Endodermal cell (in vitro differentiated cells): ENCODE measurements at regions not wholly inside any gene's neighbourhood (a gene's known extent, or its start where the extent isn't known, plus 50 kb on each side); places are given as distances from the start of the nearest gene placed in this dataset.

Experiments used
- DNase-seq: peaks from one replicate; pipeline ENCODE4 v3.0.0-alpha.2; 2017
- H3K27ac ChIP-seq: 2 replicates; pipeline ENCODE4 v1.5.1; 2013; ENCODE audit warnings: mild to moderate bottlenecking, low read depth, low read length, moderate library complexity
- H3K27me3 ChIP-seq: 2 replicates; pipeline ENCODE4 v1.6.1; 2013; ENCODE audit warnings: mild to moderate bottlenecking, low read length, moderate library complexity; ENCODE audit not compliant: insufficient read depth, control insufficient read depth, poor library complexity, severe bottlenecking
- H3K36me3 ChIP-seq: 2 replicates; pipeline ENCODE4 v1.7.0; 2013; ENCODE audit warnings: mild to moderate bottlenecking, low read length, moderate library complexity; ENCODE audit not compliant: control insufficient read depth, insufficient read depth
- H3K4me1 ChIP-seq: one replicate; pipeline ENCODE4 v1.7.0; 2013; ENCODE audit warnings: low read length; ENCODE audit not compliant: control insufficient read depth, insufficient read depth
- H3K4me3 ChIP-seq: 2 replicates; pipeline ENCODE4 v1.5.1; 2013; ENCODE audit warnings: mild to moderate bottlenecking, low read length, moderate library complexity
- H3K9ac ChIP-seq: 2 replicates; pipeline ENCODE4 v1.6.1; 2013; ENCODE audit warnings: mild to moderate bottlenecking, low read length, moderate library complexity; ENCODE audit not compliant: poor library complexity, severe bottlenecking; ENCODE audit errors: extremely low read depth
- H3K9me3 ChIP-seq: 2 replicates; pipeline ENCODE4 v1.6.1; 2013; ENCODE audit warnings: mild to moderate bottlenecking, low read length, moderate library complexity; ENCODE audit not compliant: control insufficient read depth
- H3K27ac Mint-ChIP-seq: 2 replicates; pipeline ENCODE4 v1.8.0; 2020; ENCODE audit warnings: mixed read lengths
- H3K27me3 Mint-ChIP-seq: 2 replicates; pipeline ENCODE4 v1.8.0; 2021; ENCODE audit warnings: mild to moderate bottlenecking, mixed read lengths; ENCODE audit not compliant: insufficient read depth
- H3K36me3 Mint-ChIP-seq: 2 replicates; pipeline ENCODE4 v1.8.0; 2020; ENCODE audit warnings: low read depth, mixed read lengths
- H3K4me1 Mint-ChIP-seq: 2 replicates; pipeline ENCODE4 v1.8.0; 2020; ENCODE audit warnings: mixed read lengths
- H3K4me3 Mint-ChIP-seq: 2 replicates; pipeline ENCODE4 v1.8.0; 2020; ENCODE audit warnings: mild to moderate bottlenecking, moderate library complexity, mixed read lengths
- H3K9me3 Mint-ChIP-seq: 2 replicates; pipeline ENCODE4 v1.8.0; 2020; ENCODE audit warnings: mild to moderate bottlenecking, mixed read lengths
- CTCF ChIP-seq: fragments of 200-600 bp; sonication (generic); conservative IDR thresholded peaks from 2 replicates; pipeline ENCODE4 v1.5.0; 2021; ENCODE audit warnings: antibody characterized with exemption, mild to moderate bottlenecking
- WGBS, 2 experiments: methylation state at CpG; one replicate each; pipeline versions ENCODE4 v1.1.5 to v1.1.7; 2013; ENCODE audit warnings: missing lambda C conversion rate in 2 of 2, mixed read lengths in 1 of 2; ENCODE audit not compliant: insufficient coverage in 1 of 2, insufficient read length in 1 of 2; 5-methylcytosine and 5-hydroxymethylcytosine counted together

- TF ChIP-seq CTCF, result no peak
- Mint-ChIP-seq H3K36me3 (peaks cover 3% of the 10 kb centered on the region), H3K9me3 (peaks cover 50% of the 10 kb centered on the region), H3K27ac (no peak overlapping the region), H3K4me3 (no peak overlapping the region), H3K4me1 (peaks cover 4% of the 10 kb centered on the region), H3K27me3 (peaks cover 2% of the 10 kb centered on the region)
- no peak for DNase-seq
- Histone ChIP-seq H3K4me1 (no peaks in the 10 kb centered on the region), H3K36me3 (no peaks in the 10 kb centered on the region), H3K9me3 (peaks cover 39% of the 10 kb centered on the region), H3K4me3 (no peak overlapping the region), H3K27me3 (no peaks in the 10 kb centered on the region), H3K27ac (no peak overlapping the region), H3K9ac (no peak overlapping the region)
- 80 to 85% methylated on average over 1 of the region's 1 CpG for WGBS, 2 experiments
Measured at GRCh38 chr3:34584971-34585370, 786.5 kb downstream of the PDCD6IP start.

GRCh38 chr3:34599595-34599994, 801.2 kb downstream of the PDCD6IP start:
- TF ChIP-seq CTCF, result no peak
- Histone ChIP-seq H3K9ac (no peak overlapping the region), H3K4me3 (no peak overlapping the region), H3K4me1 (no peaks in the 10 kb centered on the region), H3K27me3 (no peaks in the 10 kb centered on the region), H3K9me3 (peaks cover 6% of the 10 kb centered on the region), H3K27ac (no peak overlapping the region), H3K36me3 (no peaks in the 10 kb centered on the region)
- Mint-ChIP-seq H3K4me1 (no peaks in the 10 kb centered on the region), H3K36me3 (peaks cover 4% of the 10 kb centered on the region), H3K9me3 (peaks cover 27% of the 10 kb centered on the region), H3K27ac (no peak overlapping the region), H3K27me3 (no peaks in the 10 kb centered on the region), H3K4me3 (no peak overlapping the region)
- DNase-seq, result no peak
- 93% methylated on average over 2 of the region's 2 CpGs; no CpG with 5 or more reads in 1 of the 2 experiments for WGBS, 2 experiments

GRCh38 chr3:34619990-34620389, 821.6 kb downstream of the PDCD6IP start:
- DNase-seq, result peak; percentile 56
- H3K4me1 Mint-ChIP-seq, result no peaks in the 10 kb centered on the region
- H3K27me3 Mint-ChIP-seq, result no peaks in the 10 kb centered on the region
- H3K4me3 ChIP-seq, result no peak overlapping the region
- no peak overlapping the region for H3K27ac Mint-ChIP-seq
- no peaks in the 10 kb centered on the region for H3K36me3 Mint-ChIP-seq
- no peak overlapping the region for H3K27ac ChIP-seq
- no peaks in the 10 kb centered on the region for H3K36me3 ChIP-seq
- whole genome bisulfite sequencing, 2 experiments, result 83 to 92% methylated on average over 2 of the region's 2 CpGs
- H3K27me3 ChIP-seq, result no peaks in the 10 kb centered on the region
- no peaks in the 10 kb centered on the region for H3K4me1 ChIP-seq
- peaks cover 25% of the 10 kb centered on the region for H3K9me3 ChIP-seq
- no peak overlapping the region for H3K4me3 Mint-ChIP-seq
- no peak overlapping the region for H3K9ac ChIP-seq
- TF ChIP-seq CTCF, result peak; percentile 54
- H3K9me3 Mint-ChIP-seq, result peaks cover 17% of the 10 kb centered on the region
